DOHH2 (cell line): ENCODE measurements at regions not wholly inside any gene's neighbourhood (a gene's known extent, or its start where the extent isn't known, plus 50 kb on each side); places are given as distances from the start of the nearest gene placed in this dataset.

ENCODE experiments used
- CTCF ChIP-seq: fragments of 200-600 bp; sonication (generic); IDR thresholded peaks from one replicate; pipeline ENCODE4 v1.5.1; 2014; ENCODE audit warnings: antibody characterized with exemption, mild to moderate bottlenecking, low read depth, low read length; ENCODE audit not compliant: poor library complexity, severe bottlenecking
- EZH2phosphoT487 ChIP-seq: fragments of 200-600 bp; sonication (generic); IDR thresholded peaks from 2 replicates; pipeline ENCODE4 v1.6.1; 2017; ENCODE audit warnings: borderline replicate concordance, mild to moderate bottlenecking, antibody characterized with exemption, low read length, moderate library complexity, mixed read lengths

GRCh38 chr9:104027295-104027694 is 66.8 kb upstream of the SMC2 start:
- TF ChIP-seq CTCF, result no peak
- TF ChIP-seq EZH2phosphoT487, result no peak
